ENCODE measurements at regions not wholly inside any gene's neighbourhood (a gene's known extent, or its start where the extent isn't known, plus 50 kb on each side); places are given as distances from the start of the nearest gene placed in this dataset.
A peak's percentile ranks its signal among the peaks of the same experiment; 100 is the strongest.

GRCh38 chr18:22355598-22355997 is 62.1 kb downstream of the CTAGE1 start:
- Histone ChIP-seq H3K4me3 (no peak overlapping the region), H3K36me3 (no peaks in the 10 kb centered on the region), H3K4me1 (no peaks in the 10 kb centered on the region), H3K27ac (no peak overlapping the region), H3K27me3 (peaks cover 0 to 22% (median 0%) of the 10 kb centered on the region in 4 donors), H3K9me3 (no peaks in the 10 kb centered on the region)
- intact Hi-C loops (cut with DNase I) = no loop called here
- no peak for TF ChIP-seq CTCF (IDR thresholded peaks at IDR 0.05)
- no peak for DNase-seq
- 52 to 61% methylated on average over 6 of the region's 6 CpGs for WGBS, 2 donors

- DNase-seq = no peak
- H3K27me3 ChIP-seq = peaks cover 0 to 27% (median 0%) of the 10 kb centered on the region in 4 donors
- H3K36me3 ChIP-seq = no peaks in the 10 kb centered on the region
- no peaks in the 10 kb centered on the region for H3K4me1 ChIP-seq
- no peak overlapping the region for H3K4me3 ChIP-seq
- 78 to 87% methylated on average over 6 of the region's 6 CpGs for WGBS, 2 donors
- no peaks in the 10 kb centered on the region for H3K9me3 ChIP-seq
- TF ChIP-seq POLR2A (IDR thresholded peaks at IDR 0.05) = no peak
- intact Hi-C loops (cut with DNase I) = no loop called here
- H3K27ac ChIP-seq = no peak overlapping the region
Measured at GRCh38 chr18:22355069-22355468, 62.6 kb downstream of the CTAGE1 start.

- Histone ChIP-seq H3K36me3 (no peaks in the 10 kb centered on the region), H3K27ac (peak overlapping the region in 1 of 4 donors; percentile 17), H3K4me1 (peaks cover 0 to 35% (median 13%) of the 10 kb centered on the region in 3 donors), H3K9me3 (no peaks in the 10 kb centered on the region), H3K4me3 (no peak overlapping the region), H3K27me3 (peaks cover 0 to 52% (median 0%) of the 10 kb centered on the region in 4 donors)
- intact Hi-C loops (cut with DNase I) = no loop called here
- no peak for TF ChIP-seq POLR2A (IDR thresholded peaks at IDR 0.05)
- no peak for TF ChIP-seq CTCF (IDR thresholded peaks at IDR 0.05)
- 72 to 80% methylated on average over 8 of the region's 8 CpGs for WGBS, 2 donors
- no peak for DNase-seq
Measured at GRCh38 chr18:22349966-22350365, 67.7 kb downstream of the CTAGE1 start.

- peak overlapping the region in 3 of 4 donors; percentile 26 to 79 (median 71) for H3K27ac ChIP-seq
- no peak for DNase-seq
Measured at GRCh38 chr18:22349317-22349898, 68.3 kb downstream of the CTAGE1 start.

GRCh38 chr18:22348521-22349316 is 69.0 kb downstream of the CTAGE1 start:
- WGBS, 2 donors = 4 to 10% methylated on average over 23 to 47 of the region's 85 CpGs
- Histone ChIP-seq H3K4me1 (peaks cover 0 to 35% (median 13%) of the 10 kb centered on the region in 3 donors), H3K9me3 (no peaks in the 10 kb centered on the region), H3K27me3 (peaks cover 0 to 57% (median 0%) of the 10 kb centered on the region in 4 donors), H3K4me3 (peak overlapping the region; percentile 27 to 68 (median 45)), H3K27ac (peak overlapping the region; percentile 32 to 79 (median 56)), H3K36me3 (no peaks in the 10 kb centered on the region)
- no peak for DNase-seq
- TF ChIP-seq CTCF (IDR thresholded peaks at IDR 0.05) (no peak), POLR2A (IDR thresholded peaks at IDR 0.05) (no peak)
- intact Hi-C loops (cut with DNase I) = no loop called here

More at GRCh38 chr18:22349317-22349898, 68.3 kb downstream of the CTAGE1 start:
- no peaks in the 10 kb centered on the region for H3K9me3 ChIP-seq
- H3K4me3 ChIP-seq = peak overlapping the region; percentile 27 to 68 (median 45)
- intact Hi-C loops (cut with DNase I) = no loop called here
- H3K36me3 ChIP-seq = no peaks in the 10 kb centered on the region
- 42 to 54% methylated on average over 11 of the region's 11 CpGs for WGBS, 2 donors
- H3K4me1 ChIP-seq = peaks cover 0 to 35% (median 13%) of the 10 kb centered on the region in 3 donors
- no peak for TF ChIP-seq POLR2A (IDR thresholded peaks at IDR 0.05)
- no peak for TF ChIP-seq CTCF (IDR thresholded peaks at IDR 0.05)
- peaks cover 0 to 54% (median 0%) of the 10 kb centered on the region in 4 donors for H3K27me3 ChIP-seq

Measured in esophagus squamous epithelium (tissue), 5 donors.